HG03521 (cell line): ENCODE measurements at regions not wholly inside any gene's neighbourhood (a gene's known extent, or its start where the extent isn't known, plus 50 kb on each side); places are given as distances from the start of the nearest gene placed in this dataset.

Experiments used
- ATAC-seq: cut with Tn5 transposase; IDR thresholded peaks from one replicate; pipeline ENCODE4 v1.9.1; 2021; ENCODE audit warnings: mild to moderate bottlenecking, moderate library complexity; ENCODE audit not compliant: unreplicated experiment

- ATAC-seq: no peak
Observed at GRCh38 chr13:44092078-44092970, 212.6 kb downstream of the LACC1 start.

DNA sequence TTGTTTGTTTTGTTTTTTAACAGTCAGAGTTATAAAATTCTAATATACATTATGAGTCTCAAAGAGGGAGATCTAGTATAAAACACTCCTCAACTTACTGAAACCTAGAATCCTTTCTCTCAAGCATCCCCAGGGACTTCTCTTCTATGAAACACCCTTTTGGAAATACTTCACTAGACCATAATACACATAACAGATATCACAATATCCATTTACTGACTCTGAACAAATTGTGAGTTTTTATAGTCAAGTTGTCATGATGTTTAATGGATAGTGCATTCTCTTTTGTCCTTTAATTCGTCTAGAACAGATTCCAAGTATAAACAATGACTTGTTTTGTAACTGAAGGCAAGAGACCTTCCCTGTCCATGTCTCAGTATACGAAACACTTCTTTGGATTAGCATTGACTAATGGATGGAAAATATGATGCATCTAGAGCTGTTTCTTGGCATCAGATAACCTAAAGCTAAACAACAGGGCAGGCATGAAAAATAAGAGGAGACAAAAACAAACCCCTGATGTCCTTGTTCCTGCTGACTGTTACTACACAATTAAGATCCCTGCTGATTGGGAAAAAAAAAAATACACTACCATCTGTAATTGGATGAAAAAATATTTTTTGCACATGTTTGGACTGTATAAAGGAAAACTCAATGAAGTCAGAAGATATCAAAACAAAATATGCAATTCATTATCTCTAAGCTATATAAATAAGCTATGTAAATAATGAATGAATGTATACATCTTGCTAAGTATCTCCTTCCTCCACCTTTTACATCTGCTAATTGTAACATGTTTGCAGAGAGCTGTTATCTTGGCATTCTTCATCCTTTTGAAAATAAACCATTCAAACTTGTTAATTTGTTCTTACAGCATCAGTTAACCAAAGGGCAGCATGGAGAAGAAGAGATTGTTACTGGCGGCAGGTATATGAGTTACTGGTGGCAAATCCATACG, 214.2 kb downstream of the LACC1 start:
- no peak for ATAC-seq

DNA sequence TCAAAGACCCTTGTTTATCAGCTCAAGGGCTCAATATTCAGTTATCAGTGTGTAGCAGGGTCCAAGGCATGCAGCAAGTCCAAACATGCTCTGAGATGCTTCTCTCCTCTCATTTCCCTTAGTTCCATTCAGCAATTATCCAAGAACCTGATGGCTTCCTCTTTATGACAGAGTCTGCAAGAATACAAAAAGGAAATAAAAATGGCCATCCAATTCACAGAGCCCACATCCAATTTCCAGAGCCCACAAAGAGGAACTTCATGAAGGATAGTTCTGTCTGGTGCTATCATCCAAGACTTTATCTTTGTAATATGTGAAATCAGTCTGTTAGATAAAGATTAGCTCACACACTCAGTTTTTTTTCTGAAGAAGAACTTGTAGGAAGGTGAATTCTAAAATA, 217.2 kb downstream of the LACC1 start:
- ATAC-seq: no peak

- no peak for ATAC-seq
Observed at GRCh38 chr13:44098559-44098958, 218.9 kb downstream of the LACC1 start.

- no peak for ATAC-seq
Observed at GRCh38 chr13:44101347-44102083, 221.8 kb downstream of the LACC1 start.

DNA sequence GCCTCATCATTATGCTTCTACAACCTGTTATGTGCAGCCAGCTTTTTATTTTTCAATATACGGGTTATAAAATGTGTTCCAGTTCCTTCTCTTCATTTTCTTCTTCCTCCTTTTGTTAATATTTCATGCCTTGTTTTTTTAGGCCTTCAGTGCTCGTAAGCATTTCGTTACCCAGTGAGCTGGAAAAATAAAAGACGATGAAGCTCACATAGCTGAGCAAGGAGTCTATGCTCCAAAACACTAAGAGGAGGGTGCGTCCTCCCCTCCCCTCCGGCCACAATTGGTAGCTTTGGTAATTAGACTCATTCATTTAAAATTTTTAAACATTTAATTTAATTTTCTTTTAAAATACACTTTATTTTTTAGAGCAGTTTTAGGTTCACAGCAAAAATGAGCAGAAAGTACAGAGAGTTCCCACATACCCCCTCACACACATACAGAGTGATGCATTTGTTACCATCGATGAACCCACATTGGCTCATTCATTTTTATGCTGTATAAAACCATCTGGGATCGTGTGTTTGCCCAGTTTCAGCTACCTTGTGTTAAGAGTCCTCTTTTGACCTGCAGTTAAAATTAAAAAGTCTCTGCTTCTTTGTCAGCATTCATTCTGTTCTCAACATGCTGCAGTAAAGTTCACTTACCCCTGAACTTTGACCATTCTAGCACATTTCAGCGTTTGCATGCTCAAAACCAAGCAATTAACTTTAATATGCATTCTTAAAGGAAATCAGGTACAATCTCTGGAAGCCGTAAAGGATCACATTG, 223.9 kb downstream of the LACC1 start:
- ATAC-seq: no peak

DNA sequence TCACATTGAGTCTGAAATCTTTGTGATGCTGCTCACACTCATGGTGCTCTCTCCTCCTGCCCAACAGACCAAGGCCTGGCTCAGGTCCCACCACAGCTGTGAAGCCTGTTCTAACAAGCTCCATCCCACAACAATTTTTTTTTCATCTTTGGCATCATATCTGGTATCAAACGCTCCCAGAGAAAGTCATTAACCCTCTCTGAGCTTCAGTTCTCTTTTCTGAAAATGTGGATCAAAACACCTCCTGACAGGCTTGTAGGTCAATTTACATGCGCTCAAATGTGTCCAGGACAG, 224.4 kb downstream of the LACC1 start:
- no peak for ATAC-seq

DNA sequence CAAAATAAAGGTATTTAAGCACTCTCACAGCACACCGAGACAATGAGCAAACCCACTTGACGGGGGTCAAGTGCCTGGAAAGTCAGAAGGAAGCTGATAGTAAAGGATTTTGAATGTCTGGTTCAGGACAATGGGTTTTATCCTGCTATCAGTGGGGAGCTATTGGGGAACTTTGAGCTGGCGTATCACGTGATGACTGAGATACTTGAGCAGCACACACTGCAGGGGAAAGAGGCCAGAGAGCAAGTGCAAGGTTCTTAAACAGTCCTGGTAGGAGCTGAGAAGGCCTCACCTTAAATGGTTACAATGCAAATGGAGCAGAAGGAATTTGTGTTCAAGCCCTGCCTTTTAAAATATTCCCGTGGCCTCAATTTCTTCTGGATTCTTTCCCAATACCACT, 225.3 kb downstream of the LACC1 start:
- no peak for ATAC-seq

DNA sequence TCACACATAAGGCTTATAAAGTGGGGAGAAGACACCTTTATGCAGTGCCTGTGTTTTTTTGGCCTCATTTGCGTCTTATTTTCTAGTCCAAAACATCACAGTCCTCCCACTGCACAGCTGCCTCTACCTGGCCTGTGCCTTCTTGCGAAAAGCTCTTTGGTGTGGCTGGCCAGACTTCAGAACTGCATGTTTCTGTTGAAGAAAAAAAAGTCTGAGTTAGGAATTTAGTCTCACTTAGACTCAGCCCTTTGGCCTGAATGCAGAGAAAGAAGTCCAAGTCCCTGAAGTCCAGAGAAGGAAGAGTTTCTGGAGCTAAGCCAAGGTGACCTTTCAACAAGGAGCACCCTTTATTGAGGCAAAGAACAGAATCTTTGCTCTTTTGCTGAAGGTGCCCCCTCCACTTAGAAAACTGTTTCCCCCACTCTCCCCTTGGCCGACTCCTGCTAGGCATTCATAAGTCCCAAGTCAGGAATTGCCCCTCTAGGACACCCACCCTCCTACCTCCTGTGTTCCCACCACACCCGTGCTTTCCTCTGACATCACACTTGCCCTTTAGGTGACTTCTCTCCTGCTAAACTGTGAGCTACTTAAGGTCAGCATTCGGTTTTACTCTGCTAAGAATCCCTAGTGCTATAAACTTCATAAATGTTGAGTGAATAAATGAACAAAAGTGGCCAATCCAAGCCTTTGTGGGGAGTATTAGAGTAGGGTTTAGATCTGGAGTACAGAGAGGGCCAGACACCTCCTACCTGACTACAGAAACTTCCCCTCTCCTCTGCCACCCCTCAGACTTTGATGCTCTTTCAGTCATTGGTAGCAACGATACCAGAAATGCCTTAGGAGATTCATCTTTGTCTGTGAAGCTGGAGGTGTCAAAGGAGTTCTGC, 226.8 kb downstream of the LACC1 start:
- ATAC-seq: no peak

- no peak for ATAC-seq
Observed at GRCh38 chr13:44107357-44108121, 227.8 kb downstream of the LACC1 start.

- ATAC-seq: no peak
Observed at GRCh38 chr13:44108331-44108858, 228.7 kb downstream of the LACC1 start.

GRCh38 chr13:44110091-44110621, 230.5 kb downstream of the LACC1 start:
- no peak for ATAC-seq

- no peak for ATAC-seq
Observed at GRCh38 chr13:44111701-44112100, 232.0 kb downstream of the LACC1 start.

- no peak for ATAC-seq
Observed at GRCh38 chr13:44112700-44113329, 233.1 kb downstream of the LACC1 start.

- ATAC-seq: no peak
Observed at GRCh38 chr13:44116562-44117332, 237.0 kb downstream of the LACC1 start.

GRCh38 chr13:44117351-44117750, 237.6 kb downstream of the LACC1 start:
- ATAC-seq: no peak

- ATAC-seq: no peak
Observed at GRCh38 chr13:44117816-44118215, 238.1 kb downstream of the LACC1 start.
